Cerebellar cortex (tissue), 1 donor: ENCODE measurements at regions not wholly inside any gene's neighbourhood (a gene's known extent, or its start where the extent isn't known, plus 50 kb on each side); places are given as distances from the start of the nearest gene placed in this dataset.
"Not testable (repeated sequence)": the region's sequence is repeated elsewhere in the genome, so short reads cannot be mapped to it uniquely, and the experiment has no call there.

Source experiments
- DNase-seq: peaks from one replicate; pipeline ENCODE4 v3.0.0-alpha.2; 2015; ENCODE audit warnings: low spot score

GRCh38 chr14:34173916-34174315, 223.0 kb upstream of the EGLN3 start:
- no peak for DNase-seq

DNA sequence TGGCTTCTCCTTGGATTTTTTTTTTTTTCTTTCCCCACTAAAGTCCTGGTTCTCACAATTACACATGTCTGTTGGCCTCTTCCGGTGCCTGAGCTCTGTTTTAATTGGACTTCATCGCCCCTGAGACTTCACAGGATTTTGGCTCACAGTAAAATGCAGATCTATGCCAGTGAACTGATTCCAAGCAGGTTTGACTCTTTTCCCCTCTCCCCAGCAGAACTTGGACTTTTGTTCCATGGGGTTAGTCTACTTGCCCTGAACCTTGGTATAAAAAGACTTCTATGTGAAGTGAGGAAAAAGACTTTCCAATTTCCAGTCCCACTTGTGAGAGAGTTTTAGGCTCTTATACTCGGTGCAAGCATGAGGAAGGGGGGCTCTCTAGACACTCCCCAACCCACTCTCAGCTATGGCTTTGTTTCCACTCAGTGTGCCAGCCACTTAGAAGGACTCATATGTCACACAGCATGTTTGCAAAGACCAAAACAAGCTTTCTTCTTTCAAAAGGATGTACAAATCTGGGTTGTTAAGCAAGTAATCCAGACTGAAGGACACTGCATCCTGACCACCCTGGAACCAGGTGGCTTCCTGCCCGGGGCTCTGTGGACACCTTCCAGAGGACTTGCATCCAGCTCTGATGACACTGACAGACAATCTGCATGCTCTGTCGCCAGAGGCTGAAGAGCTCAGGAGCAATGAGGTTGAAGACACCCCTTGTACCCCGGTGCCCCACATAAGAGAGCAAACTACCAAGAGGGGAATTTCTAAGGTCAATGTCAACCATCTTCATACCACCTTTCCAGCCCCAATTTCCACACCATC, 221.9 kb upstream of the EGLN3 start:
- no peak for DNase-seq

DNA sequence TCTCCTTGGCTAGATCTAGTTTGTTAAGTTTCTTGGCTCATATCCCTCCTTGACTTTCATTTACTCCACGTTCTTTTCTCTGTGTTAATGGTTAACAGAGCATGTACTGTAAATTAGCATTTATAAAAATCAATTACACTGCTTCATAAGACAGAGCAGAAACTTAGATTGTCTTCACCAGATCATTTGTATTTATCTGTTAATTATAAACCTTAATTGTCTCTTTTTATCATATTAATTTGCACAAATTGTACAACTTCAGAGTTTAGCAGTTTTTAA, 221.2 kb upstream of the EGLN3 start:
- DNase-seq: no peak

DNA sequence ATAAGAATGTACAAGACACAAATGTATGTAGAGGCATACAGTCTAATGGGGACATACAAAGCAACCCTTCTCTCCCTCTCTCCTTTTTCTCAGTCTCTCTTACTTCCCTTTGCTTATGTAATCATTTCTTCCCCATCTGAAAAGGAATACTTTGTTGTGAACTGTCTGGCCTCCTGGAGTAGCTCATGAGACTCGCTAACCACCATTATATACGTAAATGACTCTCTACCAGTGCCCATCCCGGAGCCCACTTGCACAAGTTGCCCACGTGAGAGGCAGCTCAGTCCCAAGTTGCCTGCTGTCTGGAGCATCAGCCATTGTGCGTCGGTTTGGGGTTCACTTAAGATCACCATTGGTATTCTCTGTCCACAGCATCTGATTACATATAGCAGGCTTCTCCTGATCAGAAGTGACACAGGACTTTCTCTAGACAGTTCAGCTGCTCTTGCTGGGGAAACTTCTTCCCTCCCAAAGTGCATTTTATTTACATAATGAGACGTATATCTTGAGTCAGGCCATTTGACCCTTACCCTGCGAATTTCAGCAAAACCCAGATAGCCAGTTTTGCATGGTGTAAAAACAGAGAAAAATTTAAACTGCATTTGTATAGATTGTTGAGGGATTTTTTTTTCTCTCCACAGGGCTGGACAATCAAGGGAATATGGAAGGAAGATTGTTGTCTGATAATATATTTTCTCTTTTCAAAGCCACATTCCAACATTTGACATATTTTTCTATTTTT, 220.7 kb upstream of the EGLN3 start:
- no peak for DNase-seq

DNA sequence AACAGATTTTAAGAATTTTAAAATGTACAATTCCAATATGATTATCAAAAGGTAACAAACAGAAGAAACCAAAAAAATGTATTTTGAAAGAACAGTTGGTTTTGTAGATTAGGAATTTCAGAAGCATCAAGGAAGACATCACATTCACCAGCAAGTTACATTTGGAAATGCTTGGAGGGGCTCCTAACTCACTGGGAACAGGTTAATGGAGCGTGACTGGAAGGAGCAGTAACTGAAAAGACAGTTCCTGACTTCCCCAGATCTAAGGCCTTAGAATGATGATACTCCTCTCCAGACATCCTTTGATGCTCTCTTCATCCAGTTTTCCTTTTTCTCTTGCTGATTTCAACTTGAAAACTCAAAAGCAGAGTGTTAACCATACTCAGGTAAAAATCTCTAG, 220.0 kb upstream of the EGLN3 start:
- no peak for DNase-seq

- no peak for DNase-seq
Measured at GRCh38 chr14:34169561-34169960, 218.7 kb upstream of the EGLN3 start.

DNA sequence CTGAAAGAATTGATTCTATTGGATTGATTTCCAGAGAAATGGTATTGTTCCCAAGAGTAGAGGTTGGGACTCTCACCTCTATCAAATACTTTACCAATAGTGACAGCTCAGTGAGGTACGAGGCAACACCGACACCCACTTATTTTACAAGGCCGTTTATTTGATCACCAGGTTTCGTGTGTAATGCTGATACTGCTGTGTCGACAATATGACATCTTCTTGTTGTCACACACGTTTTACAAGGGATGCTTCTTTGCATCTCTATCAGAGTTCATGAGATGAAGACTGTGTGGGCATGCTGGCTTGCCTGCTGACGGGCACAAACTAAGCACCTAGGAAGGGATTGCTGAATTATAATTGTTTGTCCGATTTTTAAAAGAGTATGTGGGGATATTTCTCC, 217.8 kb upstream of the EGLN3 start:
- DNase-seq: no peak

DNA sequence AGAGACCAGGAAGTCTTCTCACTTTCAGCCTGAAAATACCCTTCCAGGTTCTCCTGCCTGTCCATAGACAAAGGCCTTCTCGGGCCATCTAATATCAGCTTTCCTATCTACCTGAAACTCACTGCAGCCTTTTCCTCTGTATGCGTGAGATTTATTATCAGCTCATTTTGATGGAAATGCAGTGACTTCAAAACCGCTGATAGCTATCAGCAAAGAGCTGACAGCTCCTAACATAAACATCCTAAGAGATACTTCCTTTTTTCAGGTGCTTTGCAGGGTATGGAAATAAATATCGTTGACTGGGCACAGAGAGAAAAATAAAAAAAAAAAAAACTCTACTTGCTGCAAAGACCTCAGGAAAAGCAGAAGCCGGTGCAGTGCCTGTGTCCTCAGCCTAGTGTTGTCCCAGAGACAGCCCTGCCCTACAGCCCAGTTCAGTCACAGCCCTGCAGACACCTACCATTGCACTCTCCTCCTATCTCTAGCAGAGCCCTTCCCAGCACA, 215.0 kb upstream of the EGLN3 start:
- DNase-seq: no peak

DNA sequence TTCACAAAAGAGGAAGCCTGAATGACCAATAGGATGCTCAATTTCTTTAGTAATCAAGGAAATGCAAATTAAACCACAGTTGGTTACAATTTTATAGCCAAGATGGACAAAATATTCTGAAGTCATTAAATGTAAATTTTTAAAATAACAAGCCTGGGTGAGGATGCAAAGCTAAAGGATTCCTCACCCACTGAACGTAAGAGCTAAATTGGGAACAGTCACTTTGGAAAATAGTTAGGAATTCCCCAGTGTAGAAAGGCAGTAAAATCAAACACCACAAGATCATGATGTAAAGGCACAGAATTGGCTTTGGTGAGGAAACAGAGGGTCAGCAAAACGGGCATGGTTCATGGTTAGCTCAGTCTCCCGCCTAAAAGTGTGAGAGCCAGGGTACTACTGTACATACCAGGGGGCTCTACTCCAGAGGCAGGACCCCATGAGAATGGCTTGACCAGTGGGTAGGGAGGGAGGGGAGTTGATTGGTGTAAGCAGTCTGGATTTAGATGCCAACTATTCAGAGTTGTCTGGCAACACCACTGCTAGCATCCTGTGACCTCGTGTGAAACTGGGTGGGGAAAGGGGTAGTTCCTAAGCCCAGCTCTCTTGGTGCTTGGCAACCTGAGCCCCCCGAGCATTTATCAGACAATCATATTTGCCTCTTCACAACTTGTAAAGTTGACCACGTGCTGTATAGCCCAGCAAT, 213.4 kb upstream of the EGLN3 start:
- DNase-seq: no peak

DNA sequence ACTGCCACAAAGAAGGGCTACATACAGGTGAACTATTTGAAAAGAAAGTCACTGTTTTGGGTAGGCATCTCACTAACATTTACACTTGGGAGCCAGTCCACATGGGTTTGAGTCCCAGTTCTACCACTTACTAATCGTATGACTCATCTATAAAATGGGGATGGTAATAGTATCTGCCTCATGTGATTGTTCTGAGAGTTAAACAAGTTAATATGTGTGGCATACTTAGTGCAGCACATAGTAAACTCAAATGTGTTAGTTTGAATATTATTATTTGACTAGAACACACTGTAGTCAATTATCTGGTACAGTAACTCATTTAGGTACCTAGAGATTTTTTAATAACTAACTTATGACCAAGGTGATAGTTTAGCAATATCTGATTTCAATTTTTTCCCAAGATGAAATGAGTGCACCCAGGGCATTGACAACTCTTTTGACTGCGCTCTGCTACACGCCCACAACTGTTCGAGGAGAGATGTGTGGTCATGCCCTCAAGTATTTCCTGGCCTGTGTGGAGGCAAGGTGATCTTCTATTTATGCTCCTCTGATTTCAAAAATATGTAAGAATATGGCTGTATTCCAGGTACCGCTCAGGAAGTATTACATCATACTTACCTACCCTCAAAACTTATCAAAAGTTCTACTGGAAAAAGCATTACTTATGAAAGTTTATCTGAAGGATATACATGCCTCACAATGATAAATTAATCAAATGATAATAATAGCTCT, 210.6 kb upstream of the EGLN3 start:
- DNase-seq: no peak

DNA sequence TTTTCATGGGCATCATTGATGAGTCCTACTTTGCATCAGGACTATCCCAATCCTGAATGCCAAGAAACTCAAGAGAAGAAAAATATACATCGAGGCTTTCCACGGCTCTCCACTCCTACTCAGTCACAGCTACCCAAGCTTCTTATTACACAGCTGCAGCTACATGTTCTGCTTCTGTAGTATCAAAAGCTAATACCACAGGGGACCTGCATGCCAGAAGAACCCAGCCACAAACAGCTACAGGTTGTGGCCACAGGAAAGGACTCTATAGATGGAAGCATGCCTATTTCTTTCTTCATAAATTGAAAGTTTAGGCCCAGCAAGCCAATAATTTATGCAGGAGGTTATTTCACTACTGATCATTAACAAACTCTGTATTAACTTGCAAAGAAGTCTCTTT, 209.7 kb upstream of the EGLN3 start:
- no peak for DNase-seq

DNA sequence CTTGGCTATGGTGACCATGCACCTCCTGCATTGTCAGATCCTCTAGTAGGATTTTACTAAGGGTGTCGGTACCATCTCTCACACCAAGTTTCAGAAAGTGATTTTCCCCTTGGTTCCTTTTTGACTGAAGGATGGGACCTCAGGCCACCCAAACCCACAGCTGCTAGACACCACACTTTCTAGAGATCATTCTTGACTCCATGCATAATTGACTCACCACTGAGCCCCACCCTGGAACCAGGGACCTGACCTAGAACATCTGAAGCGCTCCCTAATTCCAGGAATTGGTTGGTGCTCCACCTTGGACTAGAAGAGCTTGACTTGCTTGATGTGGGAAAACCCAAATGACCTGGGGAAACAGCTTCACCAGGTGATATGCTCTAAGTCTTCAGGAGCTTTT, 206.8 kb upstream of the EGLN3 start:
- DNase-seq: no peak

DNA sequence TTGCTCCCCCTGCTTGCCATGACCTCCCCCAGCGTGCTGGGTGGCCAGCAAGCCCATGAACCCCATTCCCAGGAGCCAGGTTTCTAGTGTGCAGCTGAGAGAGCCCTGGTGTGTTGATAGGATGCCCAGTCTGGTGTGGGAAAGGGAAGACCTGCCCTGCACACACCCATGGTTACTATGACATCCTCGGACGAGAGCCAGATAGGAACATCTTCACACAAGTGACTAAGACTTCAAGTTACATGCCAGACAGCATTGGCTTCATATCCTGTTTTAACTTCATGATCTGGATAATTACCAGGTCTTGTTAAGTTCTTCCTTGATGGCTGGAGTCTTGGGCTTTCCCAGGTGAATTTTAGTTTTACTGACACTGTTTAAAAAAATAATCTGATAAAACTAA, 196.6 kb upstream of the EGLN3 start:
- no peak for DNase-seq

DNA sequence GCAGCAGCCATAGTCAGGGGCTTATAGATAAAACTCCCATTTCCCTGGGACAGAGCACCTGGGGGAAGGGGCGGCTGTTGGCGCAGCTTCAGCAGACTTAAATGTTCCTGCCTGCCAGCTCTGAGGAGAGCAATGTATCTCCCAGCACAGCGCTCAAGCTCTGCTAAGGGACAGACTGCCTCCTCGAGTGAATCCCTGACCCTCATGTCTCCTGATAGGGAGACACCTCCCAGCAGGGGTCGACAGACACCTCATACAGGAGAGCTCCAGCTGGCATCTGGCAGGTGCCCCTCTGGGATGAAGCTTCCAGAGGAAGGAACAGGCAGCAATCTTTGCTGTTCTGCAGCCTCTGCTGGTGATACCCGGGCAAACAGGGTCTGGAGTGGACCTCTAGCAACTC, 189.3 kb upstream of the EGLN3 start:
- DNase-seq: not testable (repeated sequence)

DNA sequence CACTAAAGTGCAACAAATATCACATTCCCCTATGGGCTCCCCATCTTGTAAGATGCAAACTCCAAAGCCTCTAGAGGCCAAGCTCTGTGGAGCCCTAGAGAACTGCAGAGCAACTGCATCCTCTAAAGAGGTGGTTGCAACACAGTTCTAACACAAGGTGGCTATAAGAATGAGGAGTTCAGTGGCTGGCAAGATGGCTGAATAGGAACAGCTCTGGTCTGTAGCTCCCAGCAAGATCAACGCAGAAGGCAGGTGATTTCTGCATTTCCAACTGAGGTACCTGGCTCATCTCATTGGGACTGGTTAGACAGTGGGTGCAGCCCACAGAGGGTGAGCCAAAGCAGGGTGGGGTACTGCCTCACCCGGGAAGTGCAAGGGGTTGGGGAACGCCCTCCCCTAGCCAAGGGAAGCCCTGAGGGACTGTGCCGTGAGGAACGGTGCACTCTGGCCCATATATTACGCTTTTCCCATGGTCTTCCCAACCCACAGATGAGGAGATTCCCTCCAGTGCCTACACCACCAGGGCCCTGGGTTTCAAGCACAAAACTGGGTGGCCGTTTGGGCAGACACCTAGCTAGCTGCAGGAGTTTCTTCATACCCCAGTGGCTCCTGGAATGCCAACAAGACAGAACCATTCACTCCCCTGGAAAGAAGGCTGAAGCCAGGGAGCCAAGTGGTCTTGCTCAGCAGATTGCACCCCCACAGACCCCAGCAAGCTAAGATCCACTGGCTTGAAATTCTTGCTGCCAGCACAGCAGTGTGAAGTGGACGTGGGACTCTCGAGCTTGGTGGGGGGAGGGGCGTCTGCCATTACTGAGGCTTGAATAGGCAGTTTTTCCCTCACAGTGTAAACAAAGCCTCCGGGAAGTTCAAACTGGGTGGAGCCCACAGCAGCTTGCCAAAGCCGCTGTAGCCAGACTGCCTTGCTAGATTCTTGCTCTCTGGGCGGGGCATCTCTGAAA, 188.6 kb upstream of the EGLN3 start:
- DNase-seq: not testable (repeated sequence)

GRCh38 chr14:34138175-34138574, 187.3 kb upstream of the EGLN3 start:
- no peak for DNase-seq

GRCh38 chr14:34137001-34137745, 186.3 kb upstream of the EGLN3 start:
- no peak for DNase-seq

- no peak for DNase-seq
Measured at GRCh38 chr14:34135492-34135891, 184.6 kb upstream of the EGLN3 start.

DNA sequence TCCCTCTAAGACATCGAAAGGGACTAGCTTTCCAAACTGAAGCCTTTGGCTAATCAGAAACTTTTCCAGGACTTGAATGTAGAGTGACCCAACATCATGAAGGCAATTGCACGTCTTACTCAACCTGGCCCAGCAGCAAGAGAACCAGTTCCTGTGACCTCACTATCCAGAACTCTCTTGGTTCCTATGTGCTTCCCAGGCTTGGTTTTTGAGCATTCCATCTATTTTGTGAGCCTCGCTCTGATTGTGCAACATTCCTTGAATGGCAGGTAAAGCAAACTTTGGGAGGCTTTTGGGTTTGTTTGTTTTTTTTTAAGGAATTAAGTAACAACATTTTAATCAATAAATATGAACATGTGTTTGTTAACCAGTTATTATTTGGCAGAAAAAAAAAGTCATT, 183.6 kb upstream of the EGLN3 start:
- DNase-seq: no peak

DNA sequence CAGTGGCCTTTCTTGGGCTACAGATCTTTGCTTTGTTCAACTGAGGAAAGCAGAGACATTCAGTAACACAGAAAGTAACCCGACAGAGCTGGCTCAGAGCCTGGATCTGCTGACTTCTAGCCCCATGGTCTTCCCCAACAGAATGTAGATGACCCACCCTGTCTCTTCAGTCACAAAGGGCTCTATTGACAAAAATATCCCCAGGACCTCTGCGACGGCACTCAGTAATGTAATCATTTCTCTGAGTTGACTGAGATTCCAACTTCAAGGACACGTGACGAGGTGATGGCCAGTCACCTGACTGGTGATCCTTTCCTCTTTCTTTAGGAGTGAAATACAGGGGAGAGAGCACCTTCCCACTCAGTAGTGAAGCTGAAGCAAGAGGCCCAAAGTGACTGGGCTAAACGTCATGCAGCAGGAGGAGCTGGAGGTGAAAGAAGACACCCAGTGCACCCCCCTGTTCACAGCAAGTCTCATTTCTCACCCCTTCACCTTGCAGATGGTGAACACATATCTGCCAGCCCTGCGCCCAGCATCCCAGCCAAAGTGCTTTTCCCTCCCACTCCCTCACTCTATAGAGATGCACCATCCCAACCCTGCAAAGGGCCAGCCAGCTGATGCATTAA, 179.2 kb upstream of the EGLN3 start:
- DNase-seq: no peak
